NCI-H1417 (cell line): ENCODE measurements at regions not wholly inside any gene's neighbourhood (a gene's known extent, or its start where the extent isn't known, plus 50 kb on each side); places are given as distances from the start of the nearest gene placed in this dataset.
A peak's percentile ranks its signal among the peaks of the same experiment; 100 is the strongest.

ENCODE experiments used
- DNase-seq, 3 experiments: peaks; one replicate each; lab custom pipeline; 2025; lab: John Stamatoyannopoulos, UW

DNA sequence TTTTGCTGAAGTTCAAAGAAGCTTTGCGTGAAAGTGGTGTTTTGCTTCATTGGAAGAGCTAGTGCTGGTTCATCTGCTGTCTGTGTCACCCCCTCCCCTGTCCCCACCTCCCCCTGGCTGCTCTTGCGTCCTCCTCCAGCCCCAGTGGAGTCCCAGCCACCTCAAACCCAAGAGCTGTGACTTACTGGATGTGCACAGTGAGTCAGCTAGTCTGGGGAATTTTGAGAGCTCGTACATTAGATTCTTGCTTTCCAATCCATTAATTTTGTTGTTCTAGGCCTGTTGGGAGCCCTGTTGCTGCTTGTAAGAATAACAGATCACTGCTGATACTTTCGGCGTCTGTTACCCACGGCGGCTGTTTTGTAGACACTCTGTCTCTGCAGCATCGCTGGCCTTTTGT is 412.1 kb downstream of the TSN start:
- no peak for DNase-seq

DNA sequence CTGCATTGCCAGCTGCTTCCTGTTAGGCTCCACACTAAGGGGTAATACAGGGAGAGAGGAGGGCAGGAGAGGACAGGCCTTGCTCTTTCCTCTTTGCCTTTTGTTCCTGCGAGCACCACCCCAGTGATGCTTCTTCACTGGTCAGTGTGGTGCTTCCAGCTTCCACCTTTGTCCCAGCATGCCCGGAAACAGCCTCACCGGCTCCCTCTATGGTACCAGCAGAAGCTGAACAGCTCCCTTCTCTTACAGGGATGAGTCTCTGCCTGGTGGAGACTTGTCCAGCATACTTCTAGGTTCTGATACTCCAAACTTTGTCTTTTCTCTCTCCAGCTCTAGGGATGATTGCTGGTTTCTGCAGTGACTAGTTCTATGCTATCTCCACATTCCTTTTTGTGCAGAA is 413.3 kb downstream of the TSN start:
- no peak for DNase-seq

DNA sequence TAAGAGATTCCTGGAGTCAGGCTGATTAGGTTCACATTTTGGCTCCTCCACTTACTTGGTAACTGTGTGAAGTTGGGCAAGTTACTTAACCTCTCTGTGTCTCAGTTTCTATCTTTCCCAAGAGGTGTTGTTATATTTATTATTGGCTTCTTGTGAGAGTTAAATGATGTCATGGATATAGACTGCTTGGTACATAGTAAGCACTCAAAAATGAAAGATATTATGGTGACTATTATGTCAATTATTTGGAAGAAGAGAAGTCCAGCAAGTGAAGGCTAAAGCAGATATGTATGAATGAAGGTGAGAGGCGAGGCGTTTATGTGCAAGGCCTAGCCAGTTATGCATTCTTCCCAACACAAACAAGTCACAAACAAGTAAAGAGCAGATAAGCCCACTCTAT is 417.4 kb downstream of the TSN start:
- no peak for DNase-seq

DNA sequence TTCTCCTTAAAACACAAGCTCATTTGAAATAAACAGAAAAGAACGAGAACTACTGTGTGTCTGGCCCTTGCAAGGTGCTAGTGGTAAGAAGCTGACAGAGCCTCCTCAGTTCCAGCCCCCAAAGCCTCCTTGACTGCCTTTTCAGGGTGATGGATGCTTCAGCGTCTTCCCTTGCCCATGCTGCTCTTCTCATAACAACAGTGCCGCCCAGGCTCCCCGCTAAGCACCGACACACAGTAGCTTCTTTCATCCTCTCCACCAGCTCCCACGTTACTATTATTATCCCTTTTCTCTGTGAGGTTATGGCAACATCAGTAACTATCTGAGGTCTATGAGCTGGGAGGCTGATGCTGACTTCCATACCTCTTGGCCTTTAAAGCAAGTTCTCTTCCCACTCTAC is 418.6 kb downstream of the TSN start:
- no peak for DNase-seq

DNA sequence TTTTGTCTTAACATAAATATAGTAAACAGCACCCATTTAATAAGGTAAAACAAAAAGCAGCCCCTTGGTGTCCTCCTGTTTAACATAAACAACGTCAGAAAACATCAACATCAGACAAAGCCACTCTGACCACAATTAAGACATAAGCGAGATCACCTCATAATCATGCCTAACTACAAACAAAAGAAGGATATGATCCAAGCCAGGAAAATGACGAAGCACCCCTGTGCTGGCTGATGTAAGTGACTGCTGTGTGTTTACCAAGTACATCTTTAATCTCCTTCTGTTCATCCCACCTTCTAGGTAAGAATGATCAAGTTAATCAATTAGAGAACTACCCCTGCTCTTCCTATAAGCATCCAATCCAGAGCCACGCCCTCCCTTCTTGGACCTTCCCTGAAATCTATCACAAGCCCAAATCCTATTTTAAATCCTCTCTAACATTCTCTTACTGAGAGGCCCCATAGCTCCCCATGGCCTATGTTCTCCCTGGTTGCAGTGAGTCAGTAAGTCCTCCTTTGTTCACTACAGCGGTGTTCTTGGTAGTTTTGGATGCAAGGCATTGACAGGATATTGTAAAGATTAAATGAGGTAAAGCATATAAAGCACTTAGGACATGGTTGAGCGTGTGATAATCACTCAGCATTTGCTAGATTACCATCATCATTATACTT is 424.2 kb downstream of the TSN start:
- no peak for DNase-seq

DNA sequence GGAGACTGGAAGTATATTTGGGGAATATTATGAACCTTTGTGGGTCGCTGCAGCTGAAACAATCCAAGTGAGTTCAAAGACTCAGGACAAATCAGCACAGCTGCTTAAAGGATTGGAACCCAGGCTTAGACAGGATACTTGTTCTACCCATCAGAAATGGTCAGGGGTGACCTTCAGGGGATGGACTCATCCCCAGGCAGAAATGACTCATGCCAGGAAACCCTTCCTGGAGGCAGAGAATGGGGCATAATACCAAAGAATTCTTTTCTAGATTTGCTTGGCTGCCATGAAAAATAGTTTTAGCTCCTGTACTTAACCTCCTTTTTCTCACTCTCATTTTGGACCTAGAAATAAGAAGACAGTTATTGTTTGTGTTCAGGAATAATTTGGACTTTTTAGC is 425.5 kb downstream of the TSN start:
- DNase-seq = no peak

DNA sequence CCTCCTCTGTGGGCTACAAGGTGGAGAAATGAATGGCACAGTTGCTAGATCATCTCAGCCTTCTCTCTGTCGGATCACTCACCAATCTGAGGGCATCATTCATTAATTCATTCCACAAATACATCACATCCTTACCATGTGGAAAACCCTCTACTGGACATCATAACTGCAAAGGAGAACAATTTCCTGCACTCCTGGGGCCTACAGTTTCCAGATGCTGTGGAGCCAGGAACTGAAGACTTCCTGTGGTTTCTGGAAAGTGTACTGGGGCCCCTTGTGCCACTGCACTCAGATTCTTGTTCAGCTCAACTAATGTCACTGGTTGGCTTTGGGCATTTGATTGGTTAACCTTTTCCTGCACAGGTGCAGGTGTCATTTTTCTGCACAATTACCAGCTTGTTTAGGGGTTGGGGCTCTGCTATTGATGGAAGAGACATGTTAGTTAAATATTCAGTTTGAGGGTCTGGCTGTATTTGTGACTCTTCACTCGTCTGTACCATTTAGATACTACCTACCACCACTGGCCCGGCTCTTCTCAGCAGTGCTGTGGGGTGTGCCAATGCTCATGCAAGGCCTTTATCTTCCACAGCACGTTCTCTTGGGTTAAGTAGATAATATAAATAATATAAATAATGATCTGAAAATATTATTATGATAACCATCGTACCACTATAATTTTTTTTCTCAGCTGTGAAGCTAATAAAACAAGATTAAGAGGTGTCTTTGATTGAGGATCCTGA is 427.3 kb downstream of the TSN start:
- DNase-seq = no peak

DNA sequence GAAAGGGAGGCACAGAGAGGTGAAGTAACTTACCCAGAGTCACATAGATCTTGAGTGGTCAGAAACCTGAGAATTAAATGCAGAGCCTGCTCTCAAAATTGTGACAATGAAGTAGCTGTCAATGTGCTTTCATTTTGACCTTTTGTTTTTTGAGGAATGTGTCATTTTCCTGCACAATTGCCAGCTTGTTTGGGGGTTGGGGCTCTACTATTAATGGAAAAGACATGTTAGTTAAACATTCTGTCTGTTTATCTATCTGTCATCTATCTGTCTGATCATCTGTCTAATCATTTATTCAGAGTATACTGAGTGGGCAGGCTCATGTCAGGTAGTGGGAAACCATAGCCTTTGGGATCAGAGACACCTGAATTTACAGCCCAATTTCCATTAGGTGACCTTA is 428.4 kb downstream of the TSN start:
- DNase-seq = no peak

DNA sequence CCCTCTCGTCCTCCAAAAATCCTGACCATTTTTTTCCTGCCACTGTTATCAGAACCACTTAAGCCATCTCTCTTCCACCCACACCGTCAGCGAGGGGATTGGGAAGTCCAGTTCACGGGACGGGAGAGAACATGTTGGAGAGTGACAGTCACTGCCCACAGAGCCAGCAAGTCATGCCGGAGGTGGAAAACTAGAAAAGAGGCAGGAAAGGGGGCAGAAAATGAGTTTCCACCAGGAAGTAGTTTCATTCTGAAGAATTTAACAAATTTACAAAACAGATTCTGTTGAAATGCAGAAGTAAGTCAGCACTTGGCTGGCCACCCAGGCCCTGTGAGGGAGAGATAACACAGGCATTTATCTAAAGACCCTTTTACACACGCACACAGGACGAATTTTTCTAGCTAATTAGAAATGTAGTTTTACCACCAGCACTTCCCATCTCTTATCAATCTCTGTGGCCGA is 431.3 kb downstream of the TSN start:
- no peak for DNase-seq

DNA sequence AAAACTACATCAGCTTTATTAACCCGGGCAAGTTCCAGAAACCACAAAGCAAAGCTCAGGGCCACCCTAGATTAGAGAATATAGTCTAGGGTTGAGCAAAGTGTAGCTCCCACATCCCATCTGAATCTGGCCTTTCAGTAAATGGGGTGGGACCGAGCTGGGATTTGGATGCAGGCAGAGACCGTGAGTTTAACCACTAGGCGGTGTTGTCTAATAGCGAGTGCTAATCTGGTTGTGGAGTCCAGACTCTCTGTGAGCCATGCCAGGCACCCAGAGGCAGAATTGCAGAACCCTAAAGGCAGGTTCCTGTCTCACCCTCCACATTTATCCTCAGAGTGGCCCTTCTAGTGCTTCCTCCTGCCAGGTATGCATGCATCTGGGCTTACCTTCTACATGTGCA is 435.9 kb downstream of the TSN start:
- DNase-seq = peak in 2 of 3 experiments; percentile 24 to 58

DNA sequence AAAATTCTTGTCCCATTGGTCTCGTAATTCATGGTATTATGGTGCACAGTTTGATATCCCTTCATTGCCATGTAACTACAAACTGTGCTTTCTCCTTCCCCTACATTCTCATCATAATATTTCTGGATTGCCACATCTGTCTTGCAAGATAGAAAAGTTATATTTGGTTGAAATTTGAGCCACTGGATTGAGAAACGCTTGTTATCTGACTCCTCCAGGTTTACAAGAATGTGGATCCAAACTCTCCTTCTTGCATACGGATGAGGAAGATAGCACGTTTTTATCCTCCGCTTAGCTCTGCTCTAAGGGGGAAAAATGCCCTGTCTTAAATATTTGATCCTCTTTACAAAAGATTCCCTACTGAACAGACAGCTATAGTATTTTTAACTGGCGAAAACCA is 438.2 kb downstream of the TSN start:
- no peak for DNase-seq

DNA sequence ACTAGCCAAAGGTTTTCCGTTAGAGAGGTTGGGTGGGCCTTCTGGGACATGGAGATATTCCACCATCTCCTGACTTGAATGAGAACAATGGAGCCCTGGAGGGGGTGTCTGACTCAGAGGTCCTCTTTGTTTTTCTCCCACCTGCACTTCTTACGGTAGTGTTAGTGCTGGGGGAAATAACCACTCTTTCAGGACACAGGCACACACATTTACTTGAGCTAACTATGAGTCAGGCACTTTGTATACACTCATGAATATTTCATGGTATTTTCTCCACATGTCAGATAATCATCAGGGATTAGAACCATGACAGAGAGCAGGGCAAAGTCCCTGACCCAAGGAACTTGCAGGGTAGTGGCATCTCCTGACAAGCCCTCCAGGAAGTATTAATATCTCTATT is 439.1 kb downstream of the TSN start:
- DNase-seq = no peak

DNA sequence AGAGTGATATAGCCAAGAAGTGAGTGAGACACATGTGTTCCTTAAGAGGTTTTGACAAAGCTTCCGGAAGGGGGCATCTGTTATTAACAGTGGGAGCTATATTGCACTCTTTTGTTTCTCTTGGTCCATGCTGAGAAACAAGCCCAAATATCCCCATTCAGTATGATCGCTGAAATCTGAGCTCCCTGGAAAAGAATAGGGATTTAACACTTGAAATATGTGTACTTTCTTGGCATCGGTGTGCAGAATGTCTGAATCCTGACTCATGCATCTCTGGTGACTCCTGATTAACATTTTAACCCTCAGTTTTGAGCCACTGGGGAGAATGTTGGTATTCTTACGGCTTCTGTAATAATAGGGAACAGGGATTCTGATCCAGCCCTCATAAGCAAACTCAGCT is 448.1 kb downstream of the TSN start:
- DNase-seq = peak in 1 of 3 experiments; percentile 57

DNA sequence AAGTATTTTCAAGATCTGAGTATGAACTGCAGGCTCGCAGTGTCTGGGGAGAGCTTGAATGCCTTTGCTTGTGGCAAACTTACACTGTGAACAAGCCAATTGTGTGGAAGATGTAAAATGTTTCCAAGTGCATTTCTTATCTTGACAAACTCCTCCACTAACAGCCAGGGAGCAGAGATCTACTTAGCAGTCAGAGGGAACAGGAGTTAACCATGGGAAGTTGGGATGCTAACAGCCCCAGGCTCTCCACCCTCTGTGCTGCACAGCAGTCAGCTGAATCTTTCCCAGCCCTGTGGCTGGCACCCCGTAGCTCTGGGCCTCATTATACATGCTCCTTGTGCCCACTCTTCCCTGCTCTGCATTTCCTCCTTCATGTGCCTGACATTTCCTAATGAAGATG is 450.2 kb downstream of the TSN start:
- no peak for DNase-seq

DNA sequence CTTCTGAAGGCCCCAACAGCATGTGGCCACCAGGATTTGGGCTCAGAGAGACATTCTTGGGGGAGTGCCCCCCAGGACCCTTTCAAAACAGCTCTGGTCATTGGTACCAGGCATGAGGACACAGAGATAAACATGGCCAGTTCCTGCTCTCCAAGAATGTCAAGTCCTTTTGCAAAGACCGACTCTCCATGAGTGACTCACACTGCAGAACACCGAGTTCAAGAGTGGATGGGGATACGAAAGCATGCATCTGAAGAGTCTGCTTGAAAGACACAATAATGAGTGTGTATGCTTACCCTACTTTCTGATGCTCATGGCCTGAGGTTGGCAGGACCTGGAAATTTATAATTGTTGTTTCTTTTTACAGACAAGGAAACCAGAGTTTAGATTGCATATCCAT is 450.6 kb downstream of the TSN start:
- no peak for DNase-seq

DNA sequence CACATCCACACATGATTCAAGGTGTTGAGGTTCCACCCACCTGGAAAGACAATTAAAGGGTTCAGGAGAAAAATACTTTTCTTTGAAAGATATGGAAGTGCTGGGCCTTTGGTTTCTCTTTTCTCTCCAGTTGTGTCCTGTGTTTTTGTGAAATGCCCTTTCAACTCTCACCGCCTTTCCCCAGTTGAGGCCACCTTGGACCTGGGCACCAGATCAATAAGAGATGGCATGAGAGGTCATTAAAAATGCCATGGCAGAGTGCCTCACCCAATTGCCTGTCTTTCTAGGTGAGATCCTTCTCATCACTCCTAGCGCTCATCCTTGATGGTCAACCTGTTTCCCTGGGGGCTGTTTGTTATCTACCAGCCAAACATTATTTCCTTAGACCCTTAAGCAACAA is 453.9 kb downstream of the TSN start:
- no peak for DNase-seq

DNA sequence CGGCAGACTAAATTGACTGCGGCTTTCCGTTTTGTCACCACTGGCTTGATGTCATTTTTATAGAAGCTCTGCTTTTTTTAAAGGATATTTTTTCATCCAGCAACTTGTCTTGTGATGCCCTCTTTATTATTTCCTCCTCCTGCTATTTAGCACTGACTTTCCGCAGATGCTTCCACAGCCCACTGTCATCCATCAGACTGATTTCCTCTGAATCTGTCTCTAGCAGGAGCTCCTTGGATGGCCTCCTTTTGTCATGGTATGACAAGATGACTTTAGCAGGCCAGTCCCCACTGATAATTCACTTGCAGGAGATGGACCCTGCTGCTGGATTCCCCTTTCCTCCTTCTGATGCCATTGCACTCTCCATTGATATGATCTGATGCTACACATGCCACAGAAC is 454.6 kb downstream of the TSN start:
- DNase-seq = no peak

DNA sequence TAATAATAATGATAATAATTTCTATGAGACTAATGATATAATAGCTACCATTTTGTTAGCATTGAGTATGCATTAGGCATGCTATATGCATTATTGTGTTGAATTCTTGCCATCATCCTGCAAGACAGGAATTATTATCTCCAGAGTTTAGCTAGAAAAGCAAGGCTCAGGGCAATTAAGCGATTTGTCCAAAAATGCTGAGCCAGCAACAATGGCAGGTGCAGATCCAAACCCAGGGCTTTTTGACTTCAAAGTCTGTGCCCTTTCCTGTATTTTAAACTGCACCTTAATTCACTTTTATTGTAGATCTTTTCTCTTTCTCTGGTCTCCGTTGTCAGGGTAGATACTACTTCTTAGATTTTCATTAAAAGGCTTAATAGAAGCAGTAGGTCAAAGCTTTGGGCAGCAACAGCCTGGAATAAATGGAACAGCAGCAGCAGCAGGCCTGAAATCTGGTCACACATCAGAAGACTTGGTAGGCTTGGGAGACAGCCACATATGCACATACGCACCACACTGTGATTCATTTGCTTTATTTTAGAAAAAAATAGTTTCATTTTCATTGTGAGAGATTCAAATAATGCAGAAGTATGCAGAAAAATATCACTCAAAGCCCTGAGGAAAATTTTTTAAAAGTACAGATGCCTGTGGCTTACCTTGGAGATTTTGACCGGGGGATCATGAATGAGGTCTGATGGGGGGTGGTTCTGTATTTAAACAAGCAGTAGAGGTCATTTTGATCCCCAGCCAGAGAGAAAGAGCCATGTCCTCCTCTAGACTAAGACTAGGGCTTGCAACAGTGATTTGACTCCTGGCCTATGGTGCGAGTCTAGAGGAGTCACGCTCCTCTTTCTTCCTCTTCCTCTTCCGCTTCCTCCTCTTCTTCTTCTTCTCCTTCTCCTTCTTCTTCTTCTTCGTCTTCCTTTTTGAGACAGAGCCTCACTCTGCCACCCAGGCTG is 455.7 kb downstream of the TSN start:
- no peak for DNase-seq

DNA sequence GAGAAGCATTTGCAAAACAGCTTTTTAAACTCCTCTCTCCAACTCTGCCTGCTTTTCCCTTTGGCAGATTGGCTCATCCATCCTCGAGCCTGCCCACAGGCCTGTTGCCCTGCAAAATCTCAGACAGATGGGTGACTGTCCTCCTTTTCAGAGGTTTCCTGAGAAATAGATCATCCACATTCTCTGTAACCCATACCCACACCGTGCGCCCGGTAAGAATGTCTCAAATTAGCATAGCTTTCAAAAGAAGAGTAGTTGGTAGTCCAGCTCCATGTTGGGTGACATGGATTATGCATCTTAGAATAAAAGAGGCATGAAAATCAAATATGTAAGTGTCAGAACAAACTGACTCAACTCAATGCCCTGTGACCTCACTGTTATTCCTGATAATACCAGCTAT is 457.9 kb downstream of the TSN start:
- DNase-seq = no peak

DNA sequence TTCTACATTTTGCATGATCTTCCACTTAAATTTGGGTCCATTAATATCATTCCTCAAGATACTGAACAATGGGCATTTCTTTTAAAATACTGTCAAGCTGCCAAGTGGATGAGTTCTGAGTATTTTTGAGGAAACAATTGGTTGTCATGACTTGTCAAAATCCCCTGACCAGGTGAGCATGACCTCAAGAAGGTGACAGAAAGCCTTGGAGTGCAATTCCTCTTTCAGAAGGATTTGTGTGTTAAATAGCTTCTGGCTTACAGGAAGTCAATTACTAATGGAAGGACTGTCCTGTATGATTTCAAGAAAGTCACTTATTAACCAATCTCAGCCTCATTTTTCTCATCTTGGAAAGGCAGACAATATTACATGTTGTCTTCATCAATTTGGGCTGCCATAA is 460.6 kb downstream of the TSN start:
- no peak for DNase-seq

DNA sequence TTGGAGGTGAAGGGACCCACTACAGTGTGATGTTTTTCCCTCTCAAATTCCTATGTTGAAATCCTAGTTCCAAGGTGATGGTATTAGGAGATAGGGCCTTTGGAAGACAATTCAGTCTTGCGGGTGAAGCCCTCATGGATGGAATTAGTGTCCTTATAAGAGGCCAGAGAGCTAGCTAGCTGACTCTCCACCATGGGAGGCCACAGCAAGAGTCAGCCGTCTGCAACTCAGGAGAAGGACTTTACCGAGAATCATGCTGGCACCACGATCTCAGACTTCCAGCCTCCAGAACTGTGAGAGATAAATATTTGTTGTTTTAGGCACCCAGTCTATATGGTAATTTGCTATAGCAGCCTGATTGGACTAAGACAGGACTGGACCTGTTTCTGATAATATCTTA is 461.4 kb downstream of the TSN start:
- no peak for DNase-seq

DNA sequence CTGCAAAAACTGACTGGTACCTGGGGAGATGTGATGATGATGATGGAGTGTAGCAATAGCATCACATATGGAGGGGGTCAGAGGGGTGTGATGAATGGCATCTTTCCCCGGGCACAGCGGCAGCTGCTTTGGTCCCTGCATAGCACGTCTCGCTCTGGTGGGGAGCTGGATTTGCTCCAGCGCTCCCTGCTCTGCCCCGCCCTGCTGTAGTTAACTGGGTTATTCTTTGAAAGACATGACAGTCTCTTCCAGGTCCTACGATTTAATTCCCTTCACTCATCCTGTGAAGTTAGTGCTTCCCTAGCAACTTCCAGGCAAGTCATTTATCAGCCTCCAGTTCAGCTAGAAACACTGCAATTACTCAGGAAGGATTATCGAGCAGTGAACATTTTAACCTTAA is 463.1 kb downstream of the TSN start:
- no peak for DNase-seq

DNA sequence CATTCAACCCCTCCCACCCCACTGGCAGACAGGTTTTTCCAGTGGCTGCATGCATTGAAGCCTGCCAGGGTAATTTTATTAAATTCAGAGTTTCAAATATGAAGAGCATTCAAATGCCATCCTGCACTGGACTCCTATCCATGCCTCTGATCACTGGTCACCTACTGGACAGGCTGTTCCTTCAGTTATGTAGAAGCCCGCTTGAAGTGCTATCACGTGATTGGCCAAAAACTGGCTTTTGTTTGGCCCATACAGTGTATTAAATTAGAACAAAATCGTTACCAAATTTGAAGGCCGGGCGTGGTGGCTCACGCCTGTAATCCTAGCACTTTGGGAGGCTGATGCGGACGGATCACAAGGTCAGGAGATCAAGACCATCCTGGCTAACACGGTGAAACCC is 464.1 kb downstream of the TSN start:
- no peak for DNase-seq
